ENCODE measurements at regions not wholly inside any gene's neighbourhood (a gene's known extent, or its start where the extent isn't known, plus 50 kb on each side); places are given as distances from the start of the nearest gene placed in this dataset.

- DNase-seq, result no peak
Observed at GRCh38 chr12:97994746-97995484, 520.5 kb upstream of the TMPO start.

DNA sequence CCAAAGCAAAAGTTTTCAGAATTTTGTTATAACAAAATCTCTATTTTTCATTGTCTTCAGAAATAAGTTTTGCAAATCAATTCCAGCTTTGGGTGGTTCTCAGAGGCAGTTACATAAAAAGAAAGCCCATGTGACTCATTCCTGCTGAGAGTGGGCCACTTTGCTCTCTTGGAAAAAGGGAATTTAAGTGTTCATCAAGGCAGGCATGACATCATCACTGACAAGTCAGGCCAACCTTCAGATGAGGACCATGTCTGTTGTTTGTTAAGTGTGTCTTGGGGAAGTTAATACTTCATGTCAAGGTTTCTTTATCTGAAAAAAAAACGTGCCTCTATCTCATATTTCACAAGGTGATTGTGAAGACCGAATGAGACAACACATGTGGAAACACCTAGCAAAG lies 519.8 kb upstream of the TMPO start:
- DNase-seq, result no peak

GRCh38 chr12:98001430-98001829 lies 514.0 kb upstream of the TMPO start:
- no peak for DNase-seq

GRCh38 chr12:98002887-98003493 lies 512.4 kb upstream of the TMPO start:
- no peak for DNase-seq

- DNase-seq, result no peak
Observed at GRCh38 chr12:98007963-98008362, 507.4 kb upstream of the TMPO start.

DNA sequence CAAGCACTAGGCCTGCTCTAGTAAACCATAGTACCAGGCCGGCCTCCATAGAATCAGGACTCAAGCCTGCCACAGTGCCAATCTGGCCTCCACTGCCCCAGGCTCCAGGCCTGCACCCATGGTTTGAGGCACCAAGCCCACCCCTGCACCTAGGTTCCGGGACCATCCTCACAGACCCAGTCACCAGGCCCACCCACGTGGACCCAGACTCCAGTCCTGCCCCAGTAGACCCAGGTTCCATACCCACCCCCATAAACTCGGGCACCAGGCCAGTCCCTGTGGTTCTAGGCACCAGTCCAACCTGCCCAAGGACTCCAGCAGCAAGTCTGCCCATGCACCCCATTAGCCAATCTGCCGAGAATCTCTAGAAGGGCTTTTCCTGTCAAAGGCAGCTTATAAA lies 501.8 kb upstream of the TMPO start:
- no peak for DNase-seq

- no peak for DNase-seq
Observed at GRCh38 chr12:98018836-98019235, 496.6 kb upstream of the TMPO start.

DNA sequence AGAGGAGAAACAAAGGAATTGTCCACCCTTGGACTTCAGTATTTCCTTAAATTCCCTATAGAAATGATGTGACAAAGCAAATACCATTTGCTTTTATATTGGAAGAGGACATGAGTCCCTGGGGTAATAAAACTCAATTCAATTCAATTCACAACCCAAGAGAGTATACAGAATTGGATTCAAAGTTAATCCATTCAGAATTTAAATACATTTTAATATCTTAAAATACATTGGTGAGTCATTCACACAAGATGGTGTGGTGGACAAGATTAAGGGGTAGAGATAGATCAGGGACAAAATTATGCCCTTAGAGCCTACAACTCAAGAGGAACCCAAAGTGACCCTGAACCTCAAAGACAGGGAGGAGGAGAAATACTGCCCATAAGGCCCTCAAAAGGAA lies 495.0 kb upstream of the TMPO start:
- DNase-seq, result no peak

DNA sequence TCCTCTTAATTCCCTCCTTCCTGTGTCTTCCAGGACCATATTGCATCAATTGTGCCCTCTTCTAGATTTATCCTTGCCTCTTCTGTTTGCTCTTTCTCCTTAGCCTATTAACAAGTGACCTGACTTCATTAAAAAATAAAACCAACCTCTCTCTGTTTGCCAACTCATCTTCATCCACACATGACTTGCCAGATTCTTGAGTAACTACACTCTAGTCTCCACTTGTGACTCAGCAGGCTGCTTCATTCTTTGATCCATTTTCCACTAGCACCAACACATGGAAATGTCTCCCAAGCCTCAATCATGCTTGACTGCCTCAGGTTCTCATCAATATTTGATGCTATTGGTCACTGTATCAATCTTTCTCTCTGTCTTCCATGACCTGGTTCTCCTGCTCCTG lies 492.4 kb upstream of the TMPO start:
- no peak for DNase-seq

DNA sequence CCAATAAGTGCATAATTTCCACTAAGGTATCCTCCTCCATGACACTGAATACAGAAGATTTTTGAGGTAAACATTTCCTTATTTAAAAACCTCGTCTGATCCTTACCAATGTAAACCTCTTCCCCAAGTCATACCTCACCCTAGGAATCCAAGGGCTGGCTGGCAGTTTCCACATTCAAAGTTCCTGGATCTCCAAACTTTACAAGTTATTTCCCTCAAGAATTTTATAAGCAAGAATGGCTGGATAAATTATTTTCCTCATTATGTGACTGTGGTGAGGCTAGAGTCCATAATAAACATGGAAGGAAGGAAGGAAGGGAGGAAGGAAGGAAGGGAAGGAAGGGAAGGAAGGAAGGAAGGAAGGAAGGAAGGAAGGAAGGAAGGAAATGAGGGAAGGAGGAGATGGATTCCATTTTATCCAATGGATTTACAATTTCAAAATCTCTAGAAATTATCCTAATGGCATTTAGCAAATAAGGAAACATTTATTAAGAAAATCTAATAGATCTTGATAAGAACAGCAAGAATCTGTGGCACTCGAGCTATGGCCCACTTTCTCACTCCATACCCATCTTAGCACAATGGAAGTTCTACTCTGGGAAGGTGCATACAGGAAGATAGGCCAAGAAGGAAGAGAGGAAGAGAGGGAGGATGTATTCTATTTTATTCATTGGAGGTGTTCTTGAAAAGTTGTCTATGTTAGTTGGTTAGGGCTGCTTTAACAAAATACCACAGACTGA lies 477.8 kb upstream of the TMPO start:
- DNase-seq, result no peak

DNA sequence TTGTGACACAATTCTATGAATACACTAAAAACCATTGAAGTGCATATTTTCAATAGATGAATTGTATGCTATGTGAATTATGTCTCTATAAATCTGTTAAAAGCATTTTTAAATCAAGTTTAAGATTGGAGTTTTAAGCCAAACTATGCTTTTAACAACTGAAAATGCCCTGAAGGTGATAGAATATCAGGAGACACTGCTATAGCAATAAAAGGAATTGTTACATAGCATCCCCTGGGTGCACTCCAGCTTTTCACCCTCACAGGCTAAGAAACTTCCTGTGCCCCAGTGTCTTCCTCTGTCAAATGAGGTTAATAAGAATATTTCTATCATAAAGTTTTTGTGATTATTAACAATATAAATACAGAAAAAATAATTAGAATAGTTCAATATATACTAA lies 472.7 kb upstream of the TMPO start:
- DNase-seq, result no peak

GRCh38 chr12:98045395-98045794 lies 470.0 kb upstream of the TMPO start:
- no peak for DNase-seq

- no peak for DNase-seq
Observed at GRCh38 chr12:98048326-98048725, 467.1 kb upstream of the TMPO start.

DNA sequence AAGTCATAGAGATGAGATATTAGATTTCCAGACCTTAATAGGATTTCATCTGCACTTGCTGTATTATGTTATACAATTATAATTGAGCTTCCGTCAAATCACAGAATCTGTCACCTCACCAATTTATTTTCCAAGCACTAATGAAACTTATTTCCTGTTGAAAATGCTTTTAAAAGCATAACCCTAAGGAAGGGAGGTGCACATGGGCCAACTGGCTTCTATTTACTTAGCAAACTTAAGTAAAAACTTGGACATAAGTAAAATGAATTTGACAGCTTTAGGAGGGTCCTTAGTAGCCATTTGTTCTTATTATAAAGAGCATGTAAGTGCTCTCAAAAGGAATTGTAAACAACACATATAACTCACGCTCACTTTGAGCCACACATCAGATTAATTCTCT lies 462.2 kb upstream of the TMPO start:
- no peak for DNase-seq

DNA sequence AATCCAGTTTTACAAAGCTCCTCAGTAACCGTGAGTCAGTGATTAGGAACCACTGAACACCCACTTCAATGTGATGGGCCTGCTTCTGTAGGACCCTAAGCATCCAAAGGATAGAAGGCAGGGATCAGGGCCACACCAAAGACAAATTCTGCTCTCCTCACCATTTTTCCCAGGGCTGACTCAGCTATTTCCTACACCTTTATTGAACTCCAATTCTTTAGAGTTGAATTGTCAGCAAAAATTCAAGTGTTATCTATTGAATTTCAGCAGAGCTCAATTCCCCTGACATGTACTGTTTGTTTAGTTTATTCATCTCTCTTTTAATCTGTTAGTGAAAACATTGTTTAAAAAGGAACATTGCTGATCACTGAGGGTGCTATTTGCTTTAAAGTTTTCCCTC lies 457.7 kb upstream of the TMPO start:
- no peak for DNase-seq

- no peak for DNase-seq
Observed at GRCh38 chr12:98058213-98058612, 457.2 kb upstream of the TMPO start.

DNA sequence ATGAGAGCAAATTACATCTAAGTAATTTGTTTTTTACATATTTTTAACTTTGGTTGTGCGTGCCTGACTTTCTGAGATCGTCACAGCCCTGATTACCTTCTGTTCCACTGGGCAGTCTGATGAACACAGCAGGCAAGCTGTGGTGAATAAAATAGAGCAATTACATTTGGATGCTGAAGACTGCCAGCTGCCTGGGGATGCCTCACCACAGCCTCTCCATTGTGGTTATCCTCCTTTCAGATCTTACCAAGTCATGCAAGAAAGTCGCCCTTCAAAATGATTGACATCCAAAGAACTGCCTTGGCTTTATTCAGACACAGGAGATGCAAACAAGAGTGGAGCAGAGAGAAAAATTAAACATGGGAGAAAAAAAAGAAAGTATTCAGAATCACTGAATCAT lies 456.6 kb upstream of the TMPO start:
- DNase-seq, result no peak

DNA sequence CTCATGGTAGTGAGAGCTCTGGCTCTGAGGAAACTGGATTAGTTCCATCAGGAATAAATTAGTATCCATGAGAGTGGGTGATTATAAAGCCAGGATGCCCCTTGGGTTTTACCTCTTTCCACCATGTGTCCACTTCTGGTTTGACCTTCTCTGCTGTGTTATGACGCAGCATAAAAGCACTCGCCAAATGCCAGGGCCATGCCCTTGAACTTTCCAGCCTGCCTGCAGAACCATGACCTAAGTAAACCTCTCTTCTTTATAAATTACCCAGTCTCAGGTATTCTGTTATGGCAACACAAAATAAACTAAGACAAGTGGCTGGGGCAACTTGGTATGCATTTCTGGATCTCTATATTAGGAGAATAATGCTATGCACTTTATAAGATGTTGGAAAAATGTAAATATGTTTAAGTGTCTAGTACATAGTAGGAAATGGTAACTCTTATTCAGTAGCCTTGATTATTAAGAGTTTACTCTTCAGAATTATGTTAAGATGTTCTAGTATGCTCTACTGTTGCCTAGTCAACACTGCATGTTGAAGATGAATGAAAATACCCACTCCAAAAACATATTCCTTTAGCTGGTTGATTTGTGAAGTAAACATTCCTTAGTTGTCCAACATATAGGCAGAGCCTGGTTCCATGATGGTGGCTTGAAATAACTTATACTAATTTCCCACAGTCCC lies 455.6 kb upstream of the TMPO start:
- no peak for DNase-seq

- no peak for DNase-seq
Observed at GRCh38 chr12:98060411-98060810, 455.0 kb upstream of the TMPO start.

GRCh38 chr12:98062464-98063245 lies 452.7 kb upstream of the TMPO start:
- no peak for DNase-seq

DNA sequence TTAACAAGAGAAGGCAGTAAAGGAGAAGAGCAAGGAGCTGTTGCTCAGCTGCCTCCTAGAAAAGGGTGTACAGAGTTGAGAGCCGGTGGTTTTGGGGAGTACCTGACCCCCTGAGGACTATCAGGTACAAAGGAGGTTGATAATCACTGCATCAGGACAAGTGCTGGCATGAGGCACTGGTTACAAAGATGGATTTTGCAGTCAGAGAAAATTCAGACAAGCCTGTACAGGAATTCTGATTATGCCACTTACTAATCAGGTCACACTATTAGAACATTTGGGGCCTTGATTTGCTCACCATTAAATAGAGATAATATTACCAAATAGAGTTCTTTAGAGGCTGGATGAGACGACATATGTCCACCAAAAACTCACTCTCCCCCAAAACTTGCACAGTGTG lies 450.9 kb upstream of the TMPO start:
- no peak for DNase-seq

GRCh38 chr12:98067795-98068194 lies 447.6 kb upstream of the TMPO start:
- DNase-seq, result no peak

- DNase-seq, result no peak
Observed at GRCh38 chr12:98073610-98074009, 441.8 kb upstream of the TMPO start.

Measured in activated T-cell treated with anti-CD3 and anti-CD28 coated beads for 4 hours (primary cell).